Tibial nerve (tissue), 4 donors: ENCODE measurements at regions not wholly inside any gene's neighbourhood (a gene's known extent, or its start where the extent isn't known, plus 50 kb on each side); places are given as distances from the start of the nearest gene placed in this dataset.

Experiments
- DNase-seq, 2 donors: peaks; one replicate each; pipeline ENCODE4 v3.0.0-alpha.2; 2019; ENCODE audit warnings: low spot score in 2 of 2
- H3K27ac ChIP-seq, 4 donors: fragments of 200-600 bp; sonication (generic) in 3 of 4; one replicate each; pipeline ENCODE4 v1.5.1; 2017 to 2019; ENCODE audit warnings: mild to moderate bottlenecking in 1 of 4
- H3K27me3 ChIP-seq, 2 donors: fragments of 200-600 bp; sonication (generic) in 1 of 2; one replicate each; pipeline versions ENCODE4 v1.5.1 to v1.6.0; 2017 to 2019
- H3K36me3 ChIP-seq, 3 donors: fragments of 200-600 bp; sonication (generic); one replicate each; pipeline ENCODE4 v1.5.1; 2018 to 2019
- H3K4me1 ChIP-seq, 4 donors: fragments of 200-600 bp; sonication (generic) in 3 of 4; one replicate each; pipeline ENCODE4 v1.5.1; 2017 to 2019
- H3K4me3 ChIP-seq, 4 donors: fragments of 200-600 bp; sonication (generic) in 3 of 4; one replicate each; pipeline ENCODE4 v1.5.1; 2017 to 2019; ENCODE audit warnings: mild to moderate bottlenecking in 1 of 4, moderate library complexity in 1 of 4
- H3K9me3 ChIP-seq, 4 donors: fragments of 200-600 bp; sonication (generic) in 3 of 4; one replicate each; pipeline ENCODE4 v1.5.1; 2017 to 2019
- EP300 ChIP-seq, 2 donors: sonication (generic); formaldehyde crosslinking; IDR thresholded peaks; one replicate each; pipeline ENCODE4 v1.6.1; 2017; ENCODE audit warnings: antibody characterized with exemption in 2 of 2, mild to moderate bottlenecking in 1 of 2
- POLR2A ChIP-seq, 2 donors: fragments of 450-650 bp; IDR thresholded peaks; one replicate each; pipeline ENCODE4 v1.6.1; 2017; ENCODE audit warnings: antibody characterized with exemption in 2 of 2, mild to moderate bottlenecking in 2 of 2, moderate library complexity in 2 of 2
- WGBS, 2 donors: methylation state at CpG; one replicate each; pipeline ENCODE4 v1.1.5; 2018; 5-methylcytosine and 5-hydroxymethylcytosine counted together
- TF ChIP-seq, protein P1 (sequence below), 5 experiments: fragments of 200-600 bp in 3 of 5; fragments of 450-650 bp in 2 of 5; sonication (generic) in 3 of 5; IDR thresholded peaks; one replicate each; pipeline ENCODE4 v1.5.1; 2016 to 2019; ENCODE audit warnings: antibody characterized with exemption in 5 of 5, mild to moderate bottlenecking in 3 of 5, moderate library complexity in 2 of 5

DNA sequence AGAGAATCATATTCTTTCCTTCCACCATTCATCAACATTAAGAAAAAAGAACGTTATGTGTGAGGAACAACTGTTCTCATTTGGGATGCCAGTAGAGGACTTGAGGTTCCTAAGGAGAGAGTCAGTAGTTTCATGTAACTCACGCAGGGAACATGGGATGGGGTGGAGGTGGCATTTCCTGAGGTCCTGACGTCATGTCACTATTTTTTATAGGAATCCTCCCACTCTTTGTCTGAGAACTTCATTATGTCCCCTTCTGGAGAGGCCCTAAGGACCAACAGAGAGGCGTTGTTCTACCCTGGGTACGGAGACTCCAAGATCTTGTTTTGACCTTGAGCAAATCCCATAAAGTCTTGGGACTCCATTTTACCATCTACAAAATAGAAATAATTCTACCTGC is 211.7 kb upstream of the SOX9 start:
- Histone ChIP-seq H3K27ac (no peak overlapping the region), H3K4me3 (no peak overlapping the region), H3K4me1 (no peaks in the 10 kb centered on the region), H3K36me3 (no peaks in the 10 kb centered on the region), H3K27me3 (no peaks in the 10 kb centered on the region), H3K9me3 (no peaks in the 10 kb centered on the region)
- TF ChIP-seq EP300 (IDR thresholded peaks at IDR 0.05) (no peak), POLR2A (IDR thresholded peaks at IDR 0.05) (no peak)
- TF ChIP-seq, protein P1, sequence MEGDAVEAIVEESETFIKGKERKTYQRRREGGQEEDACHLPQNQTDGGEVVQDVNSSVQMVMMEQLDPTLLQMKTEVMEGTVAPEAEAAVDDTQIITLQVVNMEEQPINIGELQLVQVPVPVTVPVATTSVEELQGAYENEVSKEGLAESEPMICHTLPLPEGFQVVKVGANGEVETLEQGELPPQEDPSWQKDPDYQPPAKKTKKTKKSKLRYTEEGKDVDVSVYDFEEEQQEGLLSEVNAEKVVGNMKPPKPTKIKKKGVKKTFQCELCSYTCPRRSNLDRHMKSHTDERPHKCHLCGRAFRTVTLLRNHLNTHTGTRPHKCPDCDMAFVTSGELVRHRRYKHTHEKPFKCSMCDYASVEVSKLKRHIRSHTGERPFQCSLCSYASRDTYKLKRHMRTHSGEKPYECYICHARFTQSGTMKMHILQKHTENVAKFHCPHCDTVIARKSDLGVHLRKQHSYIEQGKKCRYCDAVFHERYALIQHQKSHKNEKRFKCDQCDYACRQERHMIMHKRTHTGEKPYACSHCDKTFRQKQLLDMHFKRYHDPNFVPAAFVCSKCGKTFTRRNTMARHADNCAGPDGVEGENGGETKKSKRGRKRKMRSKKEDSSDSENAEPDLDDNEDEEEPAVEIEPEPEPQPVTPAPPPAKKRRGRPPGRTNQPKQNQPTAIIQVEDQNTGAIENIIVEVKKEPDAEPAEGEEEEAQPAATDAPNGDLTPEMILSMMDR (IDR thresholded peaks at IDR 0.05): no peak
- no peak for DNase-seq
- WGBS, 2 donors: 77% methylated on average over 5 of the region's 5 CpGs

DNA sequence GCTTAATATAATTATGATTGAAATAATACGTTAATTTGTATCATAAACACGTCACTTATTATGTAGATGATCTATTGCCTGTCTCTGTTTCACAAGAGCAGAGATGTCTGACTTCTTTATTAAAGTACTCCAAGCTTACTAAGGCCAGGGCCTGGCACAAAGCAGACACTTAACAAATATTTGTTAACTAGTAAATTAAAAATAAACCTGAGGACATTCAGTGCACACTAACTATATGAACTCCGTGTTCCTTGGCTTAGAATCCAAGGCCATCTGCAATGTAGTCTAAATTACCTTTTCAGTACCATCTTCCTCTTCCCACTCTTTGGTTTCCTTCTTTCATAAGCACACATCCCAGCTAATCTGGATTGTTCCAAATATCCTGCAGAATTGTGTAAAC is 210.8 kb upstream of the SOX9 start:
- no peaks in the 10 kb centered on the region for H3K4me1 ChIP-seq
- no peaks in the 10 kb centered on the region for H3K27me3 ChIP-seq
- TF ChIP-seq POLR2A (IDR thresholded peaks at IDR 0.05) (no peak), EP300 (IDR thresholded peaks at IDR 0.05) (no peak)
- TF ChIP-seq, protein P1 (IDR thresholded peaks at IDR 0.05): no peak
- H3K4me3 ChIP-seq: no peak overlapping the region
- H3K36me3 ChIP-seq: no peaks in the 10 kb centered on the region
- H3K9me3 ChIP-seq: no peaks in the 10 kb centered on the region
- DNase-seq: no peak
- H3K27ac ChIP-seq: no peak overlapping the region
- WGBS, 2 donors: 88% methylated on average over 3 of the region's 3 CpGs

DNA sequence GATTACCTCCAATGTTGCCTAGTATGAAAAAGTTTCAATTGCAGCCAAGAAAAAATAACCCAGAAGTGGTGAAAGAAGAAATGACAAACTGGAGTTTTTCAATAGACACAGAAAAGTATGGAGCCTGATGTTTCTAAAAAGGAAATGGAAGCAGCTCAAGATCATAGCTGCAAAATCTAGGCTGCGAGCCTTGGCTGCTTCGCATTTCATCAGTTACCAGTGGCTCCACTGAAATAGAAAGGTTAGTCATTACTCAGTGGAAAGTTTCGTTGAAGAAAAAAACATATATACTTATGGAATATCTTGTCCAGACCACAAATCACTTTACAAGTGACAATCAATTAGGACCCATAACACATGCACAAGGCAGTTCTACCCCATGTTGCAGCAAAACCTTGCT is 206.8 kb upstream of the SOX9 start:
- Histone ChIP-seq H3K27ac (no peak overlapping the region), H3K36me3 (no peaks in the 10 kb centered on the region), H3K4me1 (no peaks in the 10 kb centered on the region), H3K4me3 (no peak overlapping the region), H3K27me3 (no peaks in the 10 kb centered on the region), H3K9me3 (no peaks in the 10 kb centered on the region)
- TF ChIP-seq, protein P1 (IDR thresholded peaks at IDR 0.05): no peak
- TF ChIP-seq EP300 (IDR thresholded peaks at IDR 0.05) (no peak), POLR2A (IDR thresholded peaks at IDR 0.05) (no peak)
- WGBS, 2 donors: 85 to 88% methylated on average over 3 of the region's 3 CpGs
- no peak for DNase-seq

DNA sequence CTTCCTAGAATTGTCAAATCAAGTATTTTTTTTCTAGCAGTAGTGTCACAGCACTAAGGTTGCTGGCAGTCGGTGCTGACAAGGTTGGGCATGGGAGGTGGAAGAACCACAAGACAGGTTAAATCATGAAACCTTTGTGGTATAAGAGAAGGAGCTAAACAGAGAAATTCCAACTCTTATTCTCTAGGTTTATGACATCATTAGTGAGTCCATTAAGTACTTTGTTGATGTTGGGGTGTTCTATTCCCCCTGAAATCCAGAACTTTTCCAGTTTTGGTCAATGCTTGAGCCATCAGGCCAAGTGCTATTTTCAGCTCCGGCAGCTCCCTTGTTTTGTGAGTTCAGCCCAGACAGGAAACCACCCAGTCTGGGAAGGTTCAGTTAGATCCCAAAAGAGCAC is 206.0 kb upstream of the SOX9 start:
- WGBS, 2 donors: 71 to 75% methylated on average over 2 of the region's 2 CpGs
- H3K27ac ChIP-seq: no peak overlapping the region

DNA sequence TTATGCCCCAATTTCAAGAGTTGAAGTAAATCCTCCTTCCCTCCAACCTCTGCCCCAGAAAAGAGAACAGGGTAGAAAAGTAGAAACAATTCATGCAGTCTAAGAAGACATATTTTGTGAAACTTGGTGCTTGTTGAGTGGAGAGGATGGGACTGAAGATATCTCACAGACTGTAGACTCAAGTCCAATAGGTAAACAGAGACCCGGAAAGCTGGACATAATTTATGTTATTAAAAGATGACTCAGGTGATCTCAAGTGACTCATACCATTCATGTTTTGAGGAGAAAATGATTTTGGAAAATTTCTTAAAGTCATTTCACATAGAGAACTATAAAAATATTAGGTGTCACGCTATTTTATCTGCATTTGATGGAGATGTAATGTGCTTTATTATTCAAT is 203.1 kb upstream of the SOX9 start:
- TF ChIP-seq EP300 (IDR thresholded peaks at IDR 0.05) (no peak), POLR2A (IDR thresholded peaks at IDR 0.05) (no peak)
- TF ChIP-seq, protein P1 (IDR thresholded peaks at IDR 0.05): no peak
- Histone ChIP-seq H3K9me3 (no peaks in the 10 kb centered on the region), H3K36me3 (no peaks in the 10 kb centered on the region), H3K4me3 (no peak overlapping the region), H3K27me3 (no peaks in the 10 kb centered on the region), H3K4me1 (no peaks in the 10 kb centered on the region), H3K27ac (no peak overlapping the region)
- 86 to 92% methylated on average over 2 of the region's 2 CpGs for WGBS, 2 donors
- no peak for DNase-seq

More for the DNA sequence above, 206.0 kb upstream of the SOX9 start:
- H3K9me3 ChIP-seq: no peaks in the 10 kb centered on the region
- no peak overlapping the region for H3K4me3 ChIP-seq
- TF ChIP-seq EP300 (IDR thresholded peaks at IDR 0.05): no peak
- no peak for TF ChIP-seq POLR2A (IDR thresholded peaks at IDR 0.05)
- TF ChIP-seq, protein P1 (IDR thresholded peaks at IDR 0.05): no peak
- no peaks in the 10 kb centered on the region for H3K27me3 ChIP-seq
- no peaks in the 10 kb centered on the region for H3K4me1 ChIP-seq
- no peaks in the 10 kb centered on the region for H3K36me3 ChIP-seq
- DNase-seq: no peak
